NCI-H2081 treated with DMSO at 0.1 percent for 48 hours (cell line): ENCODE measurements at regions not wholly inside any gene's neighbourhood (a gene's known extent, or its start where the extent isn't known, plus 50 kb on each side); places are given as distances from the start of the nearest gene placed in this dataset.
"Not testable (repeated sequence)": the region's sequence is repeated elsewhere in the genome, so short reads cannot be mapped to it uniquely, and the experiment has no call there.

Experiments used
- DNase-seq: peaks from one replicate; lab custom pipeline; 2025; lab: John Stamatoyannopoulos, UW

GRCh38 chr14:57150449-57150848 lies 118.3 kb downstream of the EXOC5 start:
- DNase-seq = no peak

GRCh38 chr14:57139173-57139572 lies 129.5 kb downstream of the EXOC5 start:
- no peak for DNase-seq

- DNase-seq = peak; percentile 39
Measured at GRCh38 chr14:57136669-57137328, 131.9 kb downstream of the EXOC5 start.

- not testable (repeated sequence) for DNase-seq
Measured at GRCh38 chr14:57127809-57128208, 140.9 kb downstream of the EXOC5 start.

GRCh38 chr14:57122129-57122528 lies 146.6 kb downstream of the EXOC5 start:
- peak; percentile 8 for DNase-seq

- DNase-seq = not testable (repeated sequence)
Measured at GRCh38 chr14:57112072-57112807, 156.5 kb downstream of the EXOC5 start.

- not testable (repeated sequence) for DNase-seq
Measured at GRCh38 chr14:57110411-57110810, 158.3 kb downstream of the EXOC5 start.

- no peak for DNase-seq
Measured at GRCh38 chr14:57091030-57091608, 177.6 kb downstream of the EXOC5 start.

- peak; percentile 94 for DNase-seq
Measured at GRCh38 chr14:57089901-57090300, 178.8 kb downstream of the EXOC5 start.

- DNase-seq = no peak
Measured at GRCh38 chr14:57087841-57088240, 180.9 kb downstream of the EXOC5 start.

GRCh38 chr14:57086271-57087162 lies 182.2 kb downstream of the EXOC5 start:
- DNase-seq = no peak

- no peak for DNase-seq
Measured at GRCh38 chr14:57085801-57086200, 182.9 kb downstream of the EXOC5 start.

GRCh38 chr14:57085043-57085442 lies 183.7 kb downstream of the EXOC5 start:
- no peak for DNase-seq

- no peak for DNase-seq
Measured at GRCh38 chr14:57080691-57081090, 188.0 kb downstream of the EXOC5 start.

GRCh38 chr14:57078054-57078453 lies 190.7 kb downstream of the EXOC5 start:
- DNase-seq = no peak

- DNase-seq = no peak
Measured at GRCh38 chr14:57073986-57074385, 194.7 kb downstream of the EXOC5 start.

GRCh38 chr14:57071639-57072038 lies 197.1 kb downstream of the EXOC5 start:
- no peak for DNase-seq

- DNase-seq = no peak
Measured at GRCh38 chr14:57069702-57070101, 199.0 kb downstream of the EXOC5 start.

GRCh38 chr14:57068511-57068910 lies 200.2 kb downstream of the EXOC5 start:
- DNase-seq = no peak

- DNase-seq = no peak
Measured at GRCh38 chr14:57066887-57067513, 201.7 kb downstream of the EXOC5 start.

GRCh38 chr14:57066463-57066862 lies 202.2 kb downstream of the EXOC5 start:
- no peak for DNase-seq
